ENCODE measurements at regions not wholly inside any gene's neighbourhood (a gene's known extent, or its start where the extent isn't known, plus 50 kb on each side); places are given as distances from the start of the nearest gene placed in this dataset.

DNA sequence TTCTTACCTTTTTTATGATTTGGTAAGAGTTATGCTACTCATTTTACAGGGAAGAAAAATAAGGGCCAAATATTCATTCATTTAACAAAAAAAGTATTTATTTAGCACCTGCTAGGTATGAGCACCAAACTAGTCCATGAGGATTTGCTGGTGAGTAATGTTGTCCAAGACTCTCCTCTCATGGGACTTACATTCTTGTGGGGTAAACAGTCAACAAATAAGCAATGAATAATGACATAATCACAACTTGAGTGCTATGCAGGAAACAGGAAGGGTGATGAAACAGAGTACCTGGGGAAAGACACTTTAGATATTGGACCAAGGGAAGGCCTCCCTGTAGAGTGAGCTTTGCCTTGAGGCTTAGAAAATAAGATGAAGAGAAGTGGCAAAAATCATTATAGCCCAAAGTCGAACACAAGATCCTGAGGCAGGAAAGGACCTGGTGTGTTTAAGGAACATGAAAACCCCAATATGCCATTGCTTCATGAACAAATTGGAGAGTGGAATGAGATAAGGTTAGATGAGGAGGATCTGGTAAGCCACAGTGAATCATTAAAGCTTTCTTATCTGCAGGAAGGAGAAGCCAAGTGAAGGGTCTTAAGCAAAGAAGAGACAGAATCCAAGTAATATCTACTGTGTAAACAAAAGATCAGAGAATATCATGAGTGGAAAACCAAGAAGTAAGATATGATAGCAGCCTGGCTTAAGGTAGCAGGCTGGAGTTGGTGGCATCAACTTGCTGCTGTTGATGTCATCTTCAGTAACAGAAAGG, 294.5 kb upstream of the NBEA start:
- no peak overlapping the region for H3K27ac ChIP-seq
- TF ChIP-seq POLR2A (IDR thresholded peaks at IDR 0.05): no peak
- TF ChIP-seq, protein P1, sequence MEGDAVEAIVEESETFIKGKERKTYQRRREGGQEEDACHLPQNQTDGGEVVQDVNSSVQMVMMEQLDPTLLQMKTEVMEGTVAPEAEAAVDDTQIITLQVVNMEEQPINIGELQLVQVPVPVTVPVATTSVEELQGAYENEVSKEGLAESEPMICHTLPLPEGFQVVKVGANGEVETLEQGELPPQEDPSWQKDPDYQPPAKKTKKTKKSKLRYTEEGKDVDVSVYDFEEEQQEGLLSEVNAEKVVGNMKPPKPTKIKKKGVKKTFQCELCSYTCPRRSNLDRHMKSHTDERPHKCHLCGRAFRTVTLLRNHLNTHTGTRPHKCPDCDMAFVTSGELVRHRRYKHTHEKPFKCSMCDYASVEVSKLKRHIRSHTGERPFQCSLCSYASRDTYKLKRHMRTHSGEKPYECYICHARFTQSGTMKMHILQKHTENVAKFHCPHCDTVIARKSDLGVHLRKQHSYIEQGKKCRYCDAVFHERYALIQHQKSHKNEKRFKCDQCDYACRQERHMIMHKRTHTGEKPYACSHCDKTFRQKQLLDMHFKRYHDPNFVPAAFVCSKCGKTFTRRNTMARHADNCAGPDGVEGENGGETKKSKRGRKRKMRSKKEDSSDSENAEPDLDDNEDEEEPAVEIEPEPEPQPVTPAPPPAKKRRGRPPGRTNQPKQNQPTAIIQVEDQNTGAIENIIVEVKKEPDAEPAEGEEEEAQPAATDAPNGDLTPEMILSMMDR (IDR thresholded peaks at IDR 0.05): no peak
- H3K9me3 ChIP-seq: no peaks in the 10 kb centered on the region
- H3K36me3 ChIP-seq: no peaks in the 10 kb centered on the region
- DNase-seq: no peak
- H3K4me3 ChIP-seq: no peak overlapping the region
- H3K27me3 ChIP-seq: no peaks in the 10 kb centered on the region
- no peaks in the 10 kb centered on the region for H3K4me1 ChIP-seq

DNA sequence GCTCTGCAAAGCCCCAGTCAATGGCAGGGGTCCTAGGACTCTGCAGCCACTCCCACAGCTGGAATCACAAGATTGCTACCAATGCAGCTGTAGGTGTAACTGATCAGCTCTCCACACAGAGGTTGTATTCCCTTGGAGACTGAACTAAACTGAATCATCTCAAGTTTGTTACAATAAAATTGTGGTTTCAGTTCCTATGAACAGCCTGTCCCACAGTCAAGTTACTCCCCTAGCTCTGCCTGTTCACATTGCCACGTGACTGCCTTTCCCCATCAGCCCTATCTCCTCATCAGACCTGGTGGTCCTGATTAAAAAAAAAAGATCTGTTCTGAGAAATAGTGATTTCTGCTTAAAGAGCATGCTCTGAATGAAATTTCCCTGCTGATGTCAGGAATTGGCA, 287.9 kb upstream of the NBEA start:
- Histone ChIP-seq H3K4me1 (no peaks in the 10 kb centered on the region), H3K36me3 (no peaks in the 10 kb centered on the region), H3K9me3 (no peaks in the 10 kb centered on the region), H3K4me3 (no peak overlapping the region), H3K27me3 (no peaks in the 10 kb centered on the region), H3K27ac (no peak overlapping the region)
- no peak for TF ChIP-seq POLR2A (IDR thresholded peaks at IDR 0.05)
- TF ChIP-seq, protein P1 (IDR thresholded peaks at IDR 0.05): no peak
- DNase-seq: no peak

DNA sequence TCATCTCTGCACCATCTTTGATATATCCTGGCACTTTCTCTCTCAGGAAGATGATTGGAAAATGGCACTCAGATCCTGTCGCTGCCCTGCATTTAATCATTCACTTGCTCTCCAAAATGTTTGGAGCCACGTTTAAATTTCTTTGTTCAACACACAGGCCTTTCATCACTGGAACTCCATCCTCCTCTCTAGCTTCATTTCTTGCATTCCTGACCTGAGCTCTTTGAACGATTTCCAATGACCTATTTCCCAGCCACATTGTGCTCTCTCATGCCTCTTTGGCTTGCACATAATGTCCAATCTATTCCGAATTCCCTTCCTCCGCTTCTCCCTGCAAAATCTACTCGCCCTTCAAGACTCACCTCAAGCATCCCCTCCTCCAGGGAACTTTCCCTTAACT, 287.4 kb upstream of the NBEA start:
- no peaks in the 10 kb centered on the region for H3K27me3 ChIP-seq
- no peaks in the 10 kb centered on the region for H3K36me3 ChIP-seq
- no peak overlapping the region for H3K27ac ChIP-seq
- H3K9me3 ChIP-seq: no peaks in the 10 kb centered on the region
- no peak overlapping the region for H3K4me3 ChIP-seq
- TF ChIP-seq, protein P1 (IDR thresholded peaks at IDR 0.05): no peak
- no peak for TF ChIP-seq POLR2A (IDR thresholded peaks at IDR 0.05)
- H3K4me1 ChIP-seq: no peaks in the 10 kb centered on the region
- no peak for DNase-seq

DNA sequence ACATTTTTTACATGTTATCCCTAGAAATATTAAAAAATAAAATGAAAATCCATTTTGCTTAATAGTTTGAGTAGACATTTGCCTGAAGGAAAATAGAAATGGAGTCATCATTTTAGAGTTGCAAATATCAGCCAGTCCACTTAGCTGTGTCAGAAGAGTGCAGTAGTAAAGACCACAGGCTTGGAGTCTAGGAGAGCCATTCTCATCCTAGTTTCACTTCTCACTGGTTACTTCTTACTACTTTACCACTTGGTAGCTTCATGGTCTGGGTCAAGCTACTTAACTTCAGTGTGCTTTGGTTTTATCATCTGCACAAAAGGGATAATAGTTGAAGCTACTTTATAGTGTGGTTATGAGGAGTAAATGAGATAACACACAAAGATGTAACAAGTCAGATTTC, 286.5 kb upstream of the NBEA start:
- H3K4me3 ChIP-seq: no peak overlapping the region
- no peaks in the 10 kb centered on the region for H3K9me3 ChIP-seq
- H3K4me1 ChIP-seq: no peaks in the 10 kb centered on the region
- H3K27me3 ChIP-seq: no peaks in the 10 kb centered on the region
- no peak overlapping the region for H3K27ac ChIP-seq
- no peak for DNase-seq
- H3K36me3 ChIP-seq: no peaks in the 10 kb centered on the region
- TF ChIP-seq, protein P1 (IDR thresholded peaks at IDR 0.05): no peak
- TF ChIP-seq POLR2A (IDR thresholded peaks at IDR 0.05): no peak

DNA sequence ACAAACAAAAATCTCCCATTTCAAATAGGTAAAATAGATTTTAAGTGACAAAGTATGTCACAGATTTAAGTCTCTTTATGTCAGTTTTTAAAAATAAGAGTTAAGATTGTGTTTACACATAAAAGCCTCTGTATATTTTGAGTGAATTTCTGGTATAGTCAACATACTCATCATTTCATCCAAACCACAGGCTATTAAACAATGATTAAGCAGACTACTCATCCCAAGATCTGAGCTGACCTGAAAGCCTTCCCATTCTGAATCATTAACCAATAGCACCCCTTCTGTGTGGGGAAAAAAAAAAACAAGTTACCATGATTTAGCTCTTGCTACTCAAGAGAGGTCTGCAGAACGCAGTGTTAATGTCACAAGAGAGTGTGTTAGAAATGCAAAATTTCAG, 284.4 kb upstream of the NBEA start:
- H3K9me3 ChIP-seq: no peaks in the 10 kb centered on the region
- H3K4me3 ChIP-seq: no peak overlapping the region
- DNase-seq: no peak
- H3K27ac ChIP-seq: no peak overlapping the region
- TF ChIP-seq, protein P1 (IDR thresholded peaks at IDR 0.05): no peak
- TF ChIP-seq POLR2A (IDR thresholded peaks at IDR 0.05): no peak
- H3K4me1 ChIP-seq: no peaks in the 10 kb centered on the region
- no peaks in the 10 kb centered on the region for H3K36me3 ChIP-seq
- no peaks in the 10 kb centered on the region for H3K27me3 ChIP-seq

Data from Peyer's patch (tissue), 4 donors.